ENCODE measurements at regions not wholly inside any gene's neighbourhood (a gene's known extent, or its start where the extent isn't known, plus 50 kb on each side); places are given as distances from the start of the nearest gene placed in this dataset.

DNA sequence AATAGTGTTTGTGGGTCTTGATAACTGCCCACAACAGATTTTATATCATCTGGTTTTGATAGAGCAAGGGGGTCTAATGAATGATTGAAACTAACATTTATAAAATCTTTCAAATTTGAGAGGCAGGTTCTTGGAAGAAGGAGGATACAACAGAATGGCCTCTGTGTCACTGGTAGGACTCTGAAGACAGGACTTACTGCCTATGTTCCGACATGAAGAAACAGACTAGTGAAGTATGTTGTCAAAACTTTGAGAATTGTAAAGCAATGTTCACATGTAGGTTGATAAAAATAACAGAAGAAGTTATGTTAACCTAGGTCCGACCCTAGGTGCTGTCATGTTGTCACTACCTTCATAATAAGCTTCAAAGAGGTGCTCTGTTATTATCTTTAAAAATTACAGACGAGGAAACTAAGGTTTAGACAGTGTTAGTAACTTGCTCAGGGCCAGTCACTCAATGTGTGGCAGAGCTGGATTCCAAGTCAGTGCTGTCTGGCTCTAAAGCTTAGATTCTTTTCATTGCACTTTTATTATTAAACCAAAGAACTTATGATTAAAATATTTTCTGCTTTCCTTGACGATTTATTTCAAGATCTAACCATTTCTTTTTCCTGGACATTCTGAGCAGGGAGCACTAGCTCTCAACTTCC lies 146.2 kb downstream of the RPIA start:
- Mint-ChIP-seq H3K27ac (no peak overlapping the region), H3K27me3 (ENCODE audit: low read depth) (no peaks in the 10 kb centered on the region), H3K4me3 (no peak overlapping the region), H3K4me1 (ENCODE audit: low read depth) (no peaks in the 10 kb centered on the region), H3K9me3 (no peaks in the 10 kb centered on the region), H3K36me3 (ENCODE audit: insufficient read depth in 2 of 2) (no peaks in the 10 kb centered on the region)
- no peak for ATAC-seq (replicated peaks in 1 of 2)
- no peak for DNase-seq

DNA sequence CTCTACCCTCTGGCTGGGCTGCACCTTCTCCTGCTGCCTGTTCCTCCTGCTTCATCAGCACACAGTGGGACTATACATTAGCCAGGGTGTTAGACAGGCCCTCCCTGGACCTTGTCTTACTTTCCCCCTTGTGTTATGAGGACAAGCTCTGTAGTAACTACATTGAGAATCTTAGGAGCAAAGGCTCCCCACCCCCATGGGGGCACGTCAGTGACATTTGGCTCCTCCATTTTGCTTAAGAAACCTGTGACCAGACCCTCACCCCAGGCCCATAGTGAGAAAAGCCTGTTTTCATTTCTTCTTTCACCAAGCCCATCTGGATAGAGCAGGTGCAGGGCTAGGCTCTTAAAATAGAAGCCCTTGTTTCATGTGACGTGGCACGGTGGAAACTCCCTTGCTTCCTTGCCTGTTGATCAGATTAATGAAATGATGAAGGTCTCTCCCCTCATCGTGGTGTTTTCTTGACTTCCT lies 146.7 kb downstream of the RPIA start:
- H3K4me3 Mint-ChIP-seq: no peak overlapping the region
- no peak overlapping the region for H3K27ac Mint-ChIP-seq
- H3K27me3 Mint-ChIP-seq (ENCODE audit: low read depth): no peaks in the 10 kb centered on the region
- DNase-seq: no peak
- no peak for ATAC-seq (replicated peaks in 1 of 2)
- no peaks in the 10 kb centered on the region for H3K36me3 Mint-ChIP-seq (ENCODE audit: insufficient read depth in 2 of 2)
- H3K4me1 Mint-ChIP-seq (ENCODE audit: low read depth): no peaks in the 10 kb centered on the region
- H3K9me3 Mint-ChIP-seq: no peaks in the 10 kb centered on the region

DNA sequence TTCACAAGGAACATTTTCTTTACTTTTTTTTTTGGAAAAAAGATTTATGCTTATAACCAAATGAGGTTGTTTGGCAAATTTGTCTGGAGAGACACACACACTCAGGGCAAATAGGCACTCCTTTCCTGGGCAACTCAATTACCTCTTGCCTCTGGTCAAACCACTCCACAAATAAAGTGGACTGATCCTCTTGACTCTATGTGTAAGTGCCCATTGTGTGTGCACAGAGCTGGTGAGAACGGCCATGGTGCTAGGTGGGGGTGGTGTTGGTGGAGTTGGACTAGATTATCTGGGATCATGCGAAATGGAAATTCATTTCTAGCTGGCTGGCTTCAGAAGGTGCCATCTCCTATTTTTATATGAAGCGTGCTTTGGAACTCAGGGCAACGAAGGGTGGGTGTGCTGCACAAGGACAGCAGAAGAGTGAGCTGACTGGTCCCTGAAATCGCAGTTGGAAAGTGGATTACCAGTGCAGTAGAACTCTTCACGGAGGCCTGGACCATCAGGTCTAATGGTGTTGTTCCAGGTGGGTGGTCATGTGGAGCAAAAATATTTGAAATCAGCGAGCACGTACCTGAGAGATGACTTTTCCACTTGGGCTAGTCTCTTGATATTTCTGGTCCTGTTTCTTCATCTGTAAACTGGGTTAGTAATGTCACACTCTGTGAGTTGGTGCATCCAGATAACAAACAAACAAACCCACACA lies 149.9 kb downstream of the RPIA start:
- no peak overlapping the region for H3K4me3 Mint-ChIP-seq

DNA sequence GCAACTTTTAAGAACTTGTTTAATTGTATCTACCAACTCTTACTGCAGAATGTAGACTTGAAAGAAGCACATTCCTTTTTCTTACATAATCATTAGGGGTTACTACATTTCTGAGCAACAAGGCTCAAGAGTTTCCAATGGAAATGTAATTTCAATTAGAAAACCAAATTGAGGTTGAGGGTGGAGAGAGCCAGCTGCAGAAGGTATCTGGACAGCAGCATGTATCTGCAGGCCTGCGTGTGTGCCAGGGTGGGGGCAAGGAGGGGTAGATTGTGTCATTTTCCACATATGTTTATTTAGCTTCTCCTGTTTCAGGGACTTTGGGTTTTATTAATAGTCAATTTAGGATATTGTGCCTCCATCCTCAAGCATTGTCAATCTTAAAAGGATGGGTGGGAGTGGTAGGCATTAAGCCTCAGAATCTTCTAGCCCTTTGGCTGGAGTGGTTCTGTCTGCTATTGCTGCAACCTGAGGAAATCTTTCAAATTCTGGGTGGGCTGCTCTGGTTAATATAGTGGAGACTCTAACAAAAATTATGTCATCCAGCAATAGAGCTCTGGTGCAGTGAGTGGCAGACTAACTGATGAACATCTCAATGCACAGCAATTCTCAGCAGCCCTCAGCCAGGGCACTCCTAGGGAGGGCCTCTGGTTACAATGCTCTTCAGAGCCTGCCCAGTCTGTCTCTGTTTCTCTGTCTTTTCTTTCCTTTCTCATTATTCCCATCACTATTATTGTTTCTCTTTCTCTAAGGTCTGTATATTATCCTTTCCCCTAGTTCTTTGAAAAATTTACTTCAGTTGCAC lies 151.4 kb downstream of the RPIA start:
- no peaks in the 10 kb centered on the region for H3K4me1 Mint-ChIP-seq (ENCODE audit: low read depth)
- DNase-seq: no peak
- H3K36me3 Mint-ChIP-seq (ENCODE audit: insufficient read depth in 2 of 2): no peaks in the 10 kb centered on the region
- H3K4me3 Mint-ChIP-seq: no peak overlapping the region
- H3K9me3 Mint-ChIP-seq: no peaks in the 10 kb centered on the region
- no peak for ATAC-seq (replicated peaks in 1 of 2)
- no peaks in the 10 kb centered on the region for H3K27me3 Mint-ChIP-seq (ENCODE audit: low read depth)
- H3K27ac Mint-ChIP-seq: no peak overlapping the region

More for the DNA sequence above, 149.9 kb downstream of the RPIA start:
- Mint-ChIP-seq H3K27ac (no peak overlapping the region), H3K36me3 (ENCODE audit: insufficient read depth in 2 of 2) (no peaks in the 10 kb centered on the region), H3K27me3 (ENCODE audit: low read depth) (no peaks in the 10 kb centered on the region), H3K9me3 (no peaks in the 10 kb centered on the region), H3K4me1 (ENCODE audit: low read depth) (no peaks in the 10 kb centered on the region)
- ATAC-seq (replicated peaks in 1 of 2): no peak
- no peak for DNase-seq

DNA sequence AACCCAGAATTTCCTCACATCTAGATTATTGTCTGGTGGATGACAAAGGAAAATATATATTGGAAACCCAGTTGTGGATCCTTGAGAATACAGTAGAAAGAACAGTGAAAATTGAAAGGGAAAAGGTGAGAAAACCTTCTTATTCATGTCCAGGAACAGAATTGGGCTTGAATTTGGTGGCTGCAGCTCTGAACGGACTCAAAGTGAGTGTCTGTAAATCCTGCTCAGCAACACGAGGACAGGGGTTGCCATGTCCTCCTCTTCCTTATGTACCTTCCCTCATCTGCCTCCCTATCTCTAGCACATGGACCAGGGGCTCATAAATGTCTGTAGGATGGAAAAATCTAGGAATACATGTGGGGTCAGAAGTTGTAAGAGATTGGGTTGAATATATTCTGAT lies 152.2 kb downstream of the RPIA start:
- ATAC-seq (replicated peaks in 1 of 2) (no peak), DNase-seq (no peak)
- no peaks in the 10 kb centered on the region for H3K9me3 Mint-ChIP-seq
- no peak overlapping the region for H3K27ac Mint-ChIP-seq
- no peaks in the 10 kb centered on the region for H3K36me3 Mint-ChIP-seq (ENCODE audit: insufficient read depth in 2 of 2)
- H3K27me3 Mint-ChIP-seq (ENCODE audit: low read depth): peaks cover 6% of the 10 kb centered on the region
- no peak overlapping the region for H3K4me3 Mint-ChIP-seq
- no peaks in the 10 kb centered on the region for H3K4me1 Mint-ChIP-seq (ENCODE audit: low read depth)

DNA sequence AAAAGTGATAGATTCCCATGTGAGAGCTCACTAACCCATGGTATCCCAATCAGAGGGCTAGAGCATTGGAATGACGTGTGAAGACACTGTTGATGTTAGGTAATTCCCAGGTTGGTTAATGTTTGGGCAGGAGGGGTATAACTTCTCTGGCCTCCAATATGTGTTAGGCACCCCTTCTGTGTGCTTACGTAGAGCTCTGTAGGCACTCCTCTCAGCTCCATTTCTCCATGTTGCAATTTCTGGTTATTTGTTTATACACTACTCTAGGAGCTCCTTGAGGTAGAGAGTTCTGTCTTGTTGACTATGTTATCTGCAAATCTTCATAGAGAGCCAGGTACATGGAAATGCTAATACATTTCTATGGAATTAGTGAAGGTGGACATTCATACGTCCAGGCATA lies 153.5 kb downstream of the RPIA start:
- Mint-ChIP-seq H3K27ac (no peak overlapping the region), H3K4me3 (no peak overlapping the region), H3K27me3 (ENCODE audit: low read depth) (peaks cover 8% of the 10 kb centered on the region), H3K9me3 (no peaks in the 10 kb centered on the region), H3K36me3 (ENCODE audit: insufficient read depth in 2 of 2) (no peaks in the 10 kb centered on the region), H3K4me1 (ENCODE audit: low read depth) (no peaks in the 10 kb centered on the region)
- DNase-seq (no peak), ATAC-seq (replicated peaks in 1 of 2) (no peak)

DNA sequence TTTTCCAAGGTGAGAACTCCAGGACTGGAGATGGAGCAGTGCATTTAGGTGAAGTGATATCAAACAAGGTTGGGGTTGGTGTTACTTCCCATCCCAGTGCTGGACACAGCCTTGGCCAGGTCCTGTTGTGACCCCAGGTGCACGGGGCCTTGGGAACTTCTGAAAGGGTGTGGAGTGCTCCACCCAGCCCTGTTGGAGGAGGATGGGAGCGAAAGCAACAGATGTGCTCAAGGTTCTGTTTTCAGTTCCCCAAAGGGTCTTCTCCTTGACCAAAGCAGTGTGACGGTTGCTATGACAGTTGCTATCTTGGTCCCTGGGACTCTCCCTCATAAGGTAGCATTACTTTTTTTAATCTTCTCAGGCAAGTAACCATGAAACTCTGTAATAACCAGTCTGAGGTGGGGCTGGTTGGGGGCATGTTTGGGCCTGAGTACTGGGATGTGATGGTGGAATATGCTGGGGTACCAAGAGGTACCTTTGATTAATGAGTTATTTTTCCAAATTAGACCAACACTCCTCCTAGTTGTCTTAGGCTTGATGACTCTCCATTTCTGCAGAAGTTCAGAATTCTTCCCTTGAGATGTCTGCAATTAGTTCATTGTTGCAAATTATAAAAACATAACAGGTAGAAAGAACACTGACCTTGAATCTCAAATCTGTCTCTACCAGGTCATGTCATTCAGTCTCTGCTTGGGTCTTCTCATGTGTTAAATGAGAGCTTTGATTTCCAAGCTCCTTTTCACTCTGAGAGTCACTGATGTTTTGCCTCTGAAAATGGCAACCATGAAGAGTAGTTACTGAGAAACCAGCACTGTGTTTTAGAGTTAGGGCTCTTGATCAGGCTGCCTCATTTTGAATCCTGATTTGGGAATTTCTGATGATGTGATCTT lies 154.5 kb downstream of the RPIA start:
- H3K4me3 Mint-ChIP-seq: no peak overlapping the region
- peaks cover 8% of the 10 kb centered on the region for H3K27me3 Mint-ChIP-seq (ENCODE audit: low read depth)
- ATAC-seq (replicated peaks in 1 of 2): no peak
- no peaks in the 10 kb centered on the region for H3K36me3 Mint-ChIP-seq (ENCODE audit: insufficient read depth in 2 of 2)
- DNase-seq: no peak
- no peaks in the 10 kb centered on the region for H3K9me3 Mint-ChIP-seq
- H3K27ac Mint-ChIP-seq: no peak overlapping the region
- no peaks in the 10 kb centered on the region for H3K4me1 Mint-ChIP-seq (ENCODE audit: low read depth)

DNA sequence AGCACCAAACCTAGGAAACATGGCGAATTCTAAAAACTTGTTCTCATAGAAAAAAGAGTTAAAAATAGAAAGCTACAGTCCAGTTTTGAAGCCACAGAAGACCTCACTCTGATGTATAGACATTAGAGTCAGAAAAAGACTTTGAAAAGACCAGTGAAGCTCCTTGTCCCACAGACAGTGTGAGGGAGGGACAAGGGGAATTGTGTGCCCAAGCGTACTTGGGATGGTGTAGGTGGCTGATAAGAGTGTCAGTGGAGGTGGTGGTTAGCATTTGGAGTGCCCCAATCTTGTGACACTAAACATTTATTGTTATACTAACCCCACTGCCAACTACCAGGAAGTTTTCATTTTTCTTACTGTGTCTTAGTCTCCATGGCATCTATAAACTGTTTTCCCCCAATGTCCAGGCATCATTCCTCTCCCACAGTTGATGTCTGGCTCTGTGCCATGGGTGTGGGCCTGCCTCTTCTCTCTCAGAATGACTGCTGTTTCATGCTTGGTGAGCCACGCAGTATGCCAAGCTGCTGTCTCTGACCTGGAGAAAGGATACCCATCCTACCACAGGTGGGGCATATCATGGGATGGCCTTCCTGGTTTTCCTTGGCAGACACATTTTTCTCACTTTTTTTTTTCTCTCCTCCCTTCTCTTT lies 161.4 kb downstream of the RPIA start:
- H3K4me3 Mint-ChIP-seq: no peak overlapping the region
- H3K27me3 Mint-ChIP-seq (ENCODE audit: low read depth): peaks cover 8% of the 10 kb centered on the region
- no peaks in the 10 kb centered on the region for H3K9me3 Mint-ChIP-seq
- no peak for ATAC-seq (replicated peaks in 1 of 2)
- H3K27ac Mint-ChIP-seq: no peak overlapping the region
- DNase-seq: no peak
- no peaks in the 10 kb centered on the region for H3K36me3 Mint-ChIP-seq (ENCODE audit: insufficient read depth in 2 of 2)
- H3K4me1 Mint-ChIP-seq (ENCODE audit: low read depth): peaks cover 1% of the 10 kb centered on the region

DNA sequence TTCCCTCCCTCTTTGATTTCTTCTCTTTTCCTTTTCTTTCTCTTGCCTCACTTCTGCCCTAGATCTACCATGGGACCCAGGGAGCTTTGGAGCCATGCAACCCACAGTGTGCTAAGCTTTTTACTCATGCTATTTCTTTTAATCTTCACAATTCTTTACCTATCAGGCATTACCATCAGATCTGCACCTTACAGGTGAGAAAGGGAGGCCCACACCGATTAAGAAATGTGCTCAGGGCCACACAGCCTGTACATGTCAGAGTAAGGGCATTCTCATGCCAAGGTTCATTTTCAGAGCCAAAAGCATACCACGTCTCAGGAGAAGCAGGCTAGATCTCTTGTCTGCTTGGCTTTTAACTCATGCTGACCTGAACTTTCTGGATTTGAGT lies 161.9 kb downstream of the RPIA start:
- Mint-ChIP-seq H3K27me3 (ENCODE audit: low read depth) (peaks cover 4% of the 10 kb centered on the region), H3K36me3 (ENCODE audit: insufficient read depth in 2 of 2) (no peaks in the 10 kb centered on the region), H3K27ac (no peak overlapping the region), H3K4me1 (ENCODE audit: low read depth) (peaks cover 6% of the 10 kb centered on the region), H3K9me3 (no peaks in the 10 kb centered on the region), H3K4me3 (no peak overlapping the region)
- DNase-seq (no peak), ATAC-seq (replicated peaks in 1 of 2) (no peak)

DNA sequence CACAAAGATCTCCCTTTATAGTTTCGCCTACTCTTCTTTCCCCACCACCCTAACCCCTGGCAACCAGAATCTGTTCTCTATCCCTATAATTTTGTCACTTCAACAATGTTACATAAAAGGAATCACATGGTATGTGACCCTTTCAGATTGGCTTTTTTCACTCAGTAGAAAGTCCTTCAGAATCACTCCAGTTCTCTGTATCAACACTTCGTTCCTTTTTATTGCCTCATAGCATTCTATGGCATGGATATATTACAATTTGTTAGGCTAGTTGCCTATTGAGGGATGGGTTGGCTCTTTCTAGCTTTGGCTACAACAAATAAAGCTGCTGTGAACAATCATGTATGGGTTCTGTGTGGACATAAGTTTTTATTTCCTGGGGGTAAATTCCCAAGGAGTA lies 163.1 kb downstream of the RPIA start:
- Mint-ChIP-seq H3K9me3 (no peaks in the 10 kb centered on the region), H3K4me3 (no peak overlapping the region)
- no peak for DNase-seq

DNA sequence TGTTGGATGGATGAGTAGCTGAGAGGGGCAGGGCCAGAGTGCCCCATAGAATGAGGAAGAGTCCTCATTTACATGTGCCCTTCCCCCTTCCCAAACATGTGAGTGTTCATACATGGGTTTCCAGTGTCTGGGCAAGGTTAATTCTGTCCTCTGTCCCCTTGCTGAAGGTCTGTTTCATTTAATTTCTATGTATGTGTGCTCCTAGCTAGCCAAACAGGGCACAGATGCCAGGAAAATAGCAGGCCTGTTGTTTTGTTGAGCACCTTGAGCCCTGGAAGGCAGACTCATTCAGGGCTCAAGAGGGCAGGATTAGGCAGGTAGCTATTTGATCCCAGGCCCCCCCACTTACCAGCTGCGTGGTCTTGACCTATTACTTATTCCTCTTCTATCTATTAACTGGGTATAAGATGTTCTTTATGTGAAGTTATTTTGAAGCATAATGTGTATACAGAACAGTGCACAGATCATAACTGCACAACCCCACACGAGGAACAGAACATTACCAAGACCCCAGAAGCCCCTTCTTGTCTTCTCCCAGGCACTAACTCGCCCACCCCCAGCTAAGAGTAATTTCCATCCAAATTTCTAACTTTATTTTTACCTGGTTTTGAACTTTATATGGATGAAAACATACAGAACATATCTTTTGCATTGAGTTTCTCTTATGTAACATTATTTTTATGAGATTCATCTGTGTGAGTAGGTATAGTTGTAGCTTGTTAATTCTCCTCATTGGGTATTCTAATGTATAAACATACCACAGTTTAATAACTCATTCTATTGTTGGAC lies 164.3 kb downstream of the RPIA start:
- Mint-ChIP-seq H3K4me1 (ENCODE audit: low read depth) (peaks cover 6% of the 10 kb centered on the region), H3K27ac (no peak overlapping the region), H3K9me3 (no peaks in the 10 kb centered on the region), H3K36me3 (ENCODE audit: insufficient read depth in 2 of 2) (no peaks in the 10 kb centered on the region), H3K27me3 (ENCODE audit: low read depth) (peaks cover 9% of the 10 kb centered on the region), H3K4me3 (no peak overlapping the region)
- no peak for DNase-seq
- ATAC-seq (replicated peaks in 1 of 2): no peak

More for the DNA sequence above, 163.1 kb downstream of the RPIA start:
- no peak for ATAC-seq (replicated peaks in 1 of 2)
- no peak overlapping the region for H3K27ac Mint-ChIP-seq
- H3K36me3 Mint-ChIP-seq (ENCODE audit: insufficient read depth in 2 of 2): no peaks in the 10 kb centered on the region
- H3K27me3 Mint-ChIP-seq (ENCODE audit: low read depth): no peaks in the 10 kb centered on the region
- peaks cover 6% of the 10 kb centered on the region for H3K4me1 Mint-ChIP-seq (ENCODE audit: low read depth)
